Activated naive CD4-positive, alpha-beta T cell treated with anti-CD3 and anti-CD28 coated beads, Interleukin-2, amount 10 ng/mL, durations not matched to agents 7 days and 5 days (primary cell): ENCODE measurements at regions not wholly inside any gene's neighbourhood (a gene's known extent, or its start where the extent isn't known, plus 50 kb on each side); places are given as distances from the start of the nearest gene placed in this dataset.

Experiments
- CTCF ChIA-PET: fragments of 350-600 bp; sonication (Branson Sonifier 250); formaldehyde crosslinking; loops from one replicate; lab custom pipeline; 2021; ENCODE audit warnings: antibody characterized with exemption; lab: Charles Lee
- DNase-seq: peaks from one replicate; pipeline ENCODE4 v3.0.0-alpha.2; 2020
- H3K27ac Mint-ChIP-seq: one replicate; pipeline ENCODE4 v1.8.0; 2021; ENCODE audit warnings: mild to moderate bottlenecking, moderate library complexity, mixed read lengths
- H3K27me3 Mint-ChIP-seq: one replicate; pipeline ENCODE4 v1.8.0; 2021; ENCODE audit warnings: mild to moderate bottlenecking, mixed read lengths
- H3K36me3 Mint-ChIP-seq: one replicate; pipeline ENCODE4 v1.8.0; 2021; ENCODE audit warnings: mixed read lengths
- H3K4me1 Mint-ChIP-seq: one replicate; pipeline ENCODE4 v1.8.0; 2021; ENCODE audit warnings: mixed read lengths
- H3K4me3 Mint-ChIP-seq: one replicate; pipeline ENCODE4 v1.8.0; 2021; ENCODE audit warnings: mild to moderate bottlenecking, moderate library complexity, mixed read lengths
- H3K9me3 Mint-ChIP-seq: one replicate; pipeline ENCODE4 v1.8.0; 2021; ENCODE audit warnings: mixed read lengths

DNA sequence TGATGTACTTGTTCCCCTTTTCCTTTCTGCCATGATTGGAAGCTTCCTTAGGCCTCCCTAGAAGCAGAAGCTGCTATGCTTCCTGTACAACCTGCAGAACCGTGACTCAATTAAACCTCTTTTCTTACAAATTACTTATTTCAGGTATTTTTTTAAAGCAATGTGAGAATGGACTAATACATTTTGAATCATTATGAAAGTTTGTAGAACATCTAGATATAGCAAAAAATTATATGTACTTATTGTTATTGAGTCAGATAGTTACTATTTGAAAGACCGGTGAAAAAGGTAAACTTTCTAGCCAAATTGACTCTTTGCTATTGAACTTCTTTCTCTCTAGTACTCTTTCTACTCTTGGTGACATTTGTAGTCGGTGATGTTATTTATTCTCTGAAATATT is 777.3 kb upstream of the GALNTL6 start:
- H3K4me3 Mint-ChIP-seq = no peak overlapping the region
- no peak for DNase-seq
- peak overlapping the region; percentile 35 for H3K27ac Mint-ChIP-seq
- no peaks in the 10 kb centered on the region for H3K4me1 Mint-ChIP-seq
- H3K27me3 Mint-ChIP-seq = no peaks in the 10 kb centered on the region
- peaks cover 2% of the 10 kb centered on the region for H3K9me3 Mint-ChIP-seq
- CTCF ChIA-PET = no interaction called here
- no peaks in the 10 kb centered on the region for H3K36me3 Mint-ChIP-seq

DNA sequence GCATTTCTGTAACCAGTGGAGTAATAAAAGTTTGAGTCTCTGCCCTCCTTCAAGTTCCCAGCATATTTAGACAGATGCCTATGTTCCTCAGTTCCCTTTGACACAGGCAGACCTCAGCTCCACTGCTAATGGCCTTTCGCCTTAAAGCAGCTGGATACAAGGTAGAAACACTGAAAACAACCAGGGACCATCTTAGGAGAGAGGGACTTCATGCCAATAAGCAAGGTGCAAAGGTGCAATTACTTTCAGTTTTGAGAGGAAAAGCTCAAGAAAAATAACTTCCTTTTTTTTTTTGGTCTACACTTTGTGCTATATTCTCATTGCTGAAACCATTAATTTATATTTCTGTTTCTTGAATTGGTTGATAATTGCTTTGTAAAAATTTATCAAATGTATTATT is 781.9 kb upstream of the GALNTL6 start:
- no peak for DNase-seq
- no peaks in the 10 kb centered on the region for H3K27me3 Mint-ChIP-seq
- no peak overlapping the region for H3K4me3 Mint-ChIP-seq
- peaks cover 5% of the 10 kb centered on the region for H3K9me3 Mint-ChIP-seq
- CTCF ChIA-PET = no interaction called here
- no peaks in the 10 kb centered on the region for H3K4me1 Mint-ChIP-seq
- no peak overlapping the region for H3K27ac Mint-ChIP-seq
- no peaks in the 10 kb centered on the region for H3K36me3 Mint-ChIP-seq

DNA sequence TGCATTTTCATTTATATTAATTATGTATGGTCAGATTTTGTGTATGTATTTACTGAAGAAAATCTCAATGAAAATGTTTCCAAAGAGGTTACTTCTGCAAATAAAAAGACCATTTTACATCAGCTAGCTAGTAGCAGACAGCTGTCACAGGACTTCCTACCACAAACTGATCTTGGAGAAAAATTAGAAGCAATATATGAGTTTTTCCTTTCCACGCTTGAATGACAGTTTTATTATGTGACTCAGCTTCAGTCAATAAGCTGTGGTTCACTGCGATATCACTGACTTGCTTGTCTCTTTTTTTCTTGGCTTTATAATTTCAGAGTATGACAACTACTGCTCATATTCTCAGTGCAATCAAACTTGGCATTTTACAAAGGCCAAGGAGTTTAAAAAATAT is 787.4 kb upstream of the GALNTL6 start:
- no peak for DNase-seq
- CTCF ChIA-PET = no interaction called here
- H3K4me1 Mint-ChIP-seq = no peaks in the 10 kb centered on the region
- no peak overlapping the region for H3K27ac Mint-ChIP-seq
- H3K36me3 Mint-ChIP-seq = no peaks in the 10 kb centered on the region
- H3K4me3 Mint-ChIP-seq = no peak overlapping the region
- H3K27me3 Mint-ChIP-seq = no peaks in the 10 kb centered on the region
- H3K9me3 Mint-ChIP-seq = peaks cover 5% of the 10 kb centered on the region

DNA sequence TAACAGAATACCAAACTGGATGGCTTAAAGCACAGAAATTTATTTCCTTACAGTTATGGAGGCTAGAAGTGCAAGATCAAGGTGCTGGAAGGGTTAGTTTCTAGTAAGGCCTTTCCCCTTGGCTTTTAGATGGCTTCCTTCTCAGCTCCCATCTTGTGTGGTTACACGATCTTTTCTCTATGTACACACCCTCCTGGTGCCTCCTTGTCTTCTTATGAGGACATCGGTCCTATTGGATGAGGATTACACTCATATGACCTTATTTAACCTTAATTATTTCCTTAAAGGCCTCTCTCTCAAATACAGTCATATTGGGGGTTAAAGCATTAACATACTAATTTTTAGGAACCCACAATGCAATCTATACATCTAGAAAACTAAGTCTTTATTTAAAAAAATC is 787.9 kb upstream of the GALNTL6 start:
- Mint-ChIP-seq H3K27me3 (no peaks in the 10 kb centered on the region), H3K4me1 (no peaks in the 10 kb centered on the region), H3K36me3 (no peaks in the 10 kb centered on the region), H3K9me3 (peaks cover 5% of the 10 kb centered on the region), H3K27ac (peak overlapping the region; percentile 42), H3K4me3 (no peak overlapping the region)
- DNase-seq = no peak
- CTCF ChIA-PET = no interaction called here

DNA sequence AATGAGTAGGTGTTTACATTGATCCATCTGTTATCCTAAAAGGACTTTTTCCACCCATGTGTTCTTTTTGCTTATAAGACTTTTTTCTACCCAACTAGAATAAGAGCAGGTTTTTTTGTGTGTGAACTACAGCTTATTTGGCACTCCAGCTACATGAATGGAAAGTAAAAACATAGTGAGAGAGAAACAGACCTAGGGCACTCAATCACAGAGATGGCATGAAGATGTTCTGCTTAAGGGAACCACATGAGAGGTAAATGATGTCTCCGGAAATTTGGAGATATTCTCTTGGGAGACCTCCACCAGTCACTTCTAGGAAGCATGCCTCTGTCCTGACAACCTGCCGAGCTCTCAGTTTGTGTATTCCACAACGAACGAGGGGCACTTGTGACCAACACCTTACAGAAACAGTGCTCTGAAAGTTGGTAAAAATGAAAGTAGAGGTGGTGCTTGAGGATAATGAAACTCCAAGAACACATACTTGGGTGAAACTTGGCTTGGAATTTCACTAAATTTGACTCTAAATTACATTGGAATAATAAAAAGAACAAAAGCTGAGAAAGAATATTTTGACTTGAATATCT is 788.4 kb upstream of the GALNTL6 start:
- CTCF ChIA-PET = interaction anchor here (0.6 kb wide), 1 partner anchor 147 kb away, joined by 3 read pairs; no protein-coding TSS in a partner anchor
- Mint-ChIP-seq H3K27ac (no peak overlapping the region), H3K9me3 (peaks cover 5% of the 10 kb centered on the region), H3K27me3 (no peaks in the 10 kb centered on the region), H3K4me3 (no peak overlapping the region), H3K36me3 (no peaks in the 10 kb centered on the region), H3K4me1 (no peaks in the 10 kb centered on the region)
- DNase-seq = no peak

DNA sequence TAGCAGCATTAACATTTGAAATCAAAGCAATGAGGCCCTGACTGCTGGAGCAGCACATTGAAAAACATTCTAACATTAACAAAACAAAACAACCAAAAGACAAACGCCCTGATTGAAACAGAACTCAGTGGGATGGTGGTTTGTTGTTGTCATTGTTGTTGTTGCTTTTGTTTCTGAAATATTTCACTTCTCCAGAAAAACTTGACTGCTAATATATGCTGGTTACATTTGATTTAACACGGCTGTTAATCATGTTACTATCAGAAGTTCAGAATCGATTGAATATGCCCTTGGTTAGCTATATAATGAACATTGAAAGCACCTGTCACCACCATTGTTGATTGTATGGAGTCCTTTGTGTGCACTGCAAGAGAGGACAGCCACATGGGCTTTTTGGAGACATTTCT is 790.4 kb upstream of the GALNTL6 start:
- Mint-ChIP-seq H3K4me1 (no peaks in the 10 kb centered on the region), H3K27me3 (no peaks in the 10 kb centered on the region), H3K9me3 (peaks cover 2% of the 10 kb centered on the region), H3K4me3 (no peak overlapping the region), H3K27ac (no peak overlapping the region), H3K36me3 (no peaks in the 10 kb centered on the region)
- DNase-seq = no peak
- CTCF ChIA-PET = no interaction called here

DNA sequence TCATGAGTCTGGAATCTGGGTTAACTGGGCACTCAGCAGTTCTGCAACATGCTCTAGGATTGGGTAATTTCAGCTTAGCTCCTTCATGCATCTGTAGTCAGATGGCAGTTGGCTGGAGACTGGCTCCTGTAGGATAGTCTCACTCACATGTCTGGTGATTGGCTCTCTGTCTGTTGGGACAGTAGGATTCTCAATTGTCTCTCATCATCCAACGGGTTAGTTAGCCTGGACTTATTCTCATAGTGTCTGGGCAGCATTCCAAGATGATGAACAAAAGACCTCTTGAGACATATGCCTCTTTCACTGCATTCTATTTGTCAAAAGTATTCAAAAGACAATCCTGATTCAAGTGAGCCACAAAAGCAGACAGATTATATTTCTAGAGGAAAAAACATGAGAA is 795.6 kb upstream of the GALNTL6 start:
- no peak overlapping the region for H3K27ac Mint-ChIP-seq
- no peak for DNase-seq
- no peaks in the 10 kb centered on the region for H3K27me3 Mint-ChIP-seq
- CTCF ChIA-PET = no interaction called here
- no peaks in the 10 kb centered on the region for H3K36me3 Mint-ChIP-seq
- H3K9me3 Mint-ChIP-seq = no peaks in the 10 kb centered on the region
- H3K4me1 Mint-ChIP-seq = no peaks in the 10 kb centered on the region
- no peak overlapping the region for H3K4me3 Mint-ChIP-seq

DNA sequence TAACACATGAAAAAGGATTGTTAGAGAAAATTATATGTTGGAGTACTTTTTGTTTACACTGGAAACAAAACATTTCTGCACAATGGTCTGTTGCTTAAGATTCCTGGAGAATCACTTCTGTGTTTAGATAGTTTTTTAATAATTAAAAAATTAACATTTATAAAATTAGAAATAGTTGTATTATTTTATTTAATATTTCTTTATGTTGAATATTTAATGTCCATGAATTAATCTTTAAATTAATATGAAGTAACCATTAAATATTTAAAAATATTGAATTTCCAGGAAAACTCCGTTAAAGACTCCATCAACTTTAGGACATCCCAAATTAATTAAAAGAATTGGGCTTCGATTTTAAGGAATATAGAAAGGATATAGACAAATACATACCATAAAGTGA is 797.1 kb upstream of the GALNTL6 start:
- DNase-seq = no peak
- Mint-ChIP-seq H3K9me3 (no peaks in the 10 kb centered on the region), H3K4me1 (no peaks in the 10 kb centered on the region), H3K27me3 (no peaks in the 10 kb centered on the region), H3K36me3 (no peaks in the 10 kb centered on the region), H3K27ac (no peak overlapping the region), H3K4me3 (no peak overlapping the region)
- CTCF ChIA-PET = no interaction called here

DNA sequence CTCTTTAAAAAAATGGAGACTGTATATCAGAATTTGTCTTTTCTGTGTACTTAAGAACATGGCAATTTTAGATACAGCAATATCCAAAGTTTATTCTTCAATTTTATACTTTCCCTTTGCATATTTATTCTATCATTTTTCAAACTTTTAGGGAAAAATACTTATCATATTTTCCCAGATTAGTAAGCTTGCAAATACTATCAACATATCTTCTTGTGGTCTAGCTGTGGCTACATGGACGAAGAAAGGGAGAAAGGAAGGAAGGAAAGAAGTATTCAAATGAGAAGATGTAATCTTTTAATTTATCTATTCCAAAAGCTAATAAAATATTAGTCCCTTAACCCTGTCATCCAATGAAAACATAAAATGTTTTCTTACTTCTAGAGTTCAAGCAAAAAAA is 797.8 kb upstream of the GALNTL6 start:
- Mint-ChIP-seq H3K9me3 (no peaks in the 10 kb centered on the region), H3K36me3 (no peaks in the 10 kb centered on the region), H3K4me1 (no peaks in the 10 kb centered on the region), H3K27me3 (no peaks in the 10 kb centered on the region), H3K27ac (no peak overlapping the region), H3K4me3 (no peak overlapping the region)
- no peak for DNase-seq
- CTCF ChIA-PET = no interaction called here

DNA sequence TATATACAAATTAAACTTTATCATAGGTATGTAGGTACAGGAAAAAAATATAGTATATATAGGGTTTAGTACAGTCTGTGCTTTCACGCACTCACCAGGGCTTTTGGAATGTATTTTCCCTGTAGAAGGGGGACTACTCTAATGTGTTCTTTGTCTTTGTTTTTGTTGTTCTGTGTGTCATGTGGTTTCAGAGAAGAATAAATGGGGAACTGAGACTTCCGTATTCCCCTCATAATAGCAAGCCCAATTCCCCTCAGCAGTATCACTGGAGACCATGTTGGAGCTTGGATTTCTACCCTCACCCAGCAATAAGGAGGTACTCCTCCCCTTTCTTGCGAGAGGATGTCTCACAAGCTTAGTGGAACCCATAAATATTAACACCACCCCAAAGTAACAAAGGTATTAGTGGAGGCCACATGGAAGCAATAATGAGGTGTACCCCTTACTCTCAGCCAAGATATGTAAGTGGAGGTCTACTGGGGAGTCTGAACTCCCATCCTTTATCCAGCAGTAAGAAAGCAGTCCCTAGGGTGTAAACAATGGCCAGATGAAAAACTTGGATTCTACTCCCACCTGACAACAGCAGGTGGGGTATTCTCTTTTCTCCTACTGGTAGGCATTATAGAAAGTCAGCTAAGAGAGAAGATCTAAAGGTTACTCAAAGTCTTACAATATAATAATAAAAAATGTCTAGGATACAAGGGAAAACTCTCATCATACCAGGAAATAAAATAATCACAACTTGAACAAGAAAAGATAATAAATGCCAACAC is 805.4 kb upstream of the GALNTL6 start:
- no peak for DNase-seq
- Mint-ChIP-seq H3K36me3 (no peaks in the 10 kb centered on the region), H3K4me3 (no peak overlapping the region), H3K27me3 (no peaks in the 10 kb centered on the region), H3K9me3 (peaks cover 3% of the 10 kb centered on the region), H3K4me1 (no peaks in the 10 kb centered on the region), H3K27ac (no peak overlapping the region)
- CTCF ChIA-PET = no interaction called here

DNA sequence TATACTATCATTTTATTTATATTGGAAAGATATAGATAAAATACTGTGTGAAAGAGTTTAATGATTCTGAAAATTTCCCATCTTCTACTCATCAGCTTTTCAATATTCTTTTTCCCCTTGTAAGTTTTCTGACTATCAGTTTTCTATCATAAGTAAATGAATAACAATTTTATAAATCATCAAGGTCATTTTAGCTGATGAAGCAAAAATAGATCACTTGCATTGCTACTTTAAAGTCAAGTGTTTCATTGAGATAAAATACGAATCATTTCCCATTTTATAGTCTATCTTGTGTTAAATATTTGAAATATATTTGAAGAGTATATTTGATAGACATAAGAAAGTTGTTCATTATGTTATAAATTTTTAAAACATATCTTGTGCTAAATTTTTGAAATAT is 811.0 kb upstream of the GALNTL6 start:
- Mint-ChIP-seq H3K27ac (no peak overlapping the region), H3K36me3 (no peaks in the 10 kb centered on the region), H3K4me1 (no peaks in the 10 kb centered on the region), H3K9me3 (peaks cover 3% of the 10 kb centered on the region), H3K4me3 (no peak overlapping the region), H3K27me3 (no peaks in the 10 kb centered on the region)
- CTCF ChIA-PET = no interaction called here
- no peak for DNase-seq

DNA sequence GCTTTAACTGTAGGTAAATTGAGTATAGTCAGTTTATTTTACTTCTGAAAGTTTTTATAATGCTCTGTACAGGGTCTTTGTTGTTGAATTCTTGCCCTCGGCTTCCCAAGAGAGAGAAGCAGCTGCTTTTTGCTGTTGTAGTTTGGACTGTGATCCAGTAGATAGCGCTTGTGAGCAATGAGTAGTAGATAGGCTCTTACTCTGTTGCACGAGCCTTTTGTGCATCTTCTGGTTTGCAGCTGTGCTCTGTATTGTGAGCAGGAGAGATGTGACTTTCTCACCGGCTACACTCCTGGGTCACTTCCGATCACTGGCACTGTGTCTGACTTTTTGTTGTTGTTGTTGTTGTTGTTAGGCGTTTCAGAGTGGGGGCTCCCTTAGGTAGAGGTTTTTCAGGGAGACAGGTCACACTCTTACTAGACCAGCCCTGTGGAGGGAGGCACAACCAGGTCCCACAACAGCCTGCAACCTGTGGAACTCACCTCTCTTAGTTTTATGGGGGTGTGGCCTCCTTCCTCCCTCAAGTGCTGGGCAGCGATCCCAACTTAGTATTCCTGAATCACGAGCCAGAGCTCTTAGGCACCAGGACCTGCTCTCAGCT is 822.1 kb upstream of the GALNTL6 start:
- H3K36me3 Mint-ChIP-seq = no peaks in the 10 kb centered on the region
- no peak for DNase-seq
- CTCF ChIA-PET = interaction anchor here (1.1 kb wide), 1 partner anchor 10 kb away, joined by 3 read pairs; no protein-coding TSS in a partner anchor

DNA sequence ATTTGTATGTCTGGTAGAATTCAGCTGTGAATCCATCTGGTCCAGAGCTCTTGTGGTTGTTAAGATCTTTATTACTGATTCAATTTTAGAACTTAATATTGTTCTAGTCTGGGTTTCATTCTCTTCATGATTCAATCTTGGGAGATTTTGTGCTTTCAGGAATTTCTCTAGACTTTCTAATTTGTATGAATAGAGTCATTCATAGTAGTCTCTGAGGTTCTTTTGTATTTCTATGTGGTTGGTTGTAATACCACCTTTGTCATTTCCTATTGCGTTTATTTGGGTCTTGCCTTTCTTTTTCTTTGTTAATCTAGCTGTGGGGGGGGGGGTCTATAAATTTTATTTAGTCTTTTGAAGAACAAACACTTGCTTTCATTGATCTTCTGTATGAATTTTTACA is 824.8 kb upstream of the GALNTL6 start:
- Mint-ChIP-seq H3K4me1 (no peaks in the 10 kb centered on the region), H3K4me3 (no peak overlapping the region), H3K36me3 (no peaks in the 10 kb centered on the region), H3K27me3 (no peaks in the 10 kb centered on the region), H3K9me3 (no peaks in the 10 kb centered on the region), H3K27ac (no peak overlapping the region)
- CTCF ChIA-PET = no interaction called here
- no peak for DNase-seq

More for the DNA sequence above, 822.1 kb upstream of the GALNTL6 start:
- no peaks in the 10 kb centered on the region for H3K4me1 Mint-ChIP-seq
- H3K27me3 Mint-ChIP-seq = no peaks in the 10 kb centered on the region
- no peak overlapping the region for H3K27ac Mint-ChIP-seq
- no peaks in the 10 kb centered on the region for H3K9me3 Mint-ChIP-seq
- no peak overlapping the region for H3K4me3 Mint-ChIP-seq

DNA sequence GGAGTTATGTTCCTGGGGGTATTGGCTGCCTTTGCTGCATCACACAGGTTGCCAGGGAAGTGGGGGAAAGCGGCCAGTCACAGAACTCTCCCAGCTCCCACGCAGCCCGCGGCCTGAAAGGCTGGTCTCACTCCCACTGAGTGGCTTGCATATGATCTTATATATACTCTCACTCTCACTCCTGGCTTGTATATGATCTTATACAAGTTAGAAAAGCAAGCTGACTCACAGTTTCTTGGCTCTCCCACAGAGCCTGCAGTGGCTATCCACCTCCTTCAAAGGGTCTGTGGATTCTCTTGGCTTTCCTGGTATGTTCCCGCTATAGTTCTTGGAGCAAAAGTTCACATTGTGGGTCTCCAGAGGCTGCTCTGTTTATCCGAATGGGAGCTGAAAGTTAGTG is 833.5 kb upstream of the GALNTL6 start:
- H3K4me1 Mint-ChIP-seq = no peaks in the 10 kb centered on the region
- DNase-seq = no peak
- no peaks in the 10 kb centered on the region for H3K27me3 Mint-ChIP-seq

DNA sequence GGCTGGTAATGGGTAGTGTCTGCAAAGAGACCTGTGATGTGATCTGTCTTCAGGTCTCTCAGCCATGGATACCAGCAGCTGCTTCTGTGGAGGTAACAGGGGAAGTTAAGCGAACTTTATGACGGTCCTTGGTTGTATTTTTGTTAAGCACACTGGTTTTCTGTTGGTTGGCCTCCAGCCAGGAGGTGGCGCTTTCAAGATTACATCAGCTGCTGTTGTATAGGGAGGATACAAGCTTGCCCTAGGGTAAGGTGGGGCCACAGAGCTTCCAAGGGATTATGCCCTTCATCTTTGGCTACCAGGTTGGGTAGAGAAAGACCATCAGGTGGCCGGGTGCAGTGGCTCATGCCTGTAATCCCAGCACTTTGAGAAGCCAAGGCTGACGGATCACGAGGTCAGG is 834.2 kb upstream of the GALNTL6 start:
- no peak overlapping the region for H3K4me3 Mint-ChIP-seq
- H3K36me3 Mint-ChIP-seq = no peaks in the 10 kb centered on the region
- no peak overlapping the region for H3K27ac Mint-ChIP-seq
- H3K27me3 Mint-ChIP-seq = no peaks in the 10 kb centered on the region
- H3K9me3 Mint-ChIP-seq = peaks cover 9% of the 10 kb centered on the region
- DNase-seq = no peak
- no peaks in the 10 kb centered on the region for H3K4me1 Mint-ChIP-seq
- CTCF ChIA-PET = no interaction called here

More for the DNA sequence above, 833.5 kb upstream of the GALNTL6 start:
- Mint-ChIP-seq H3K4me3 (no peak overlapping the region), H3K9me3 (peaks cover 6% of the 10 kb centered on the region), H3K27ac (no peak overlapping the region), H3K36me3 (no peaks in the 10 kb centered on the region)
- CTCF ChIA-PET = no interaction called here
